K562 (cell line): ENCODE measurements at regions not wholly inside any gene's neighbourhood (a gene's known extent, or its start where the extent isn't known, plus 50 kb on each side); places are given as distances from the start of the nearest gene placed in this dataset.
A peak's percentile ranks its signal among the peaks of the same experiment; 100 is the strongest.

Experiments used
- ATAC-seq: fragments of 200-7000 bp; cut with Tn5 transposase; 3 replicates; pipeline ENCODE4 v1.9.1; 2020; ENCODE audit warnings: moderate library complexity
- BruUV-seq: library from RNA; stranded (reverse); fragments of 400-500 nt; replicated peaks from 2 replicates; lab custom pipeline; 2021; lab: Mats Ljungman, UMichigan
- CTCF ChIA-PET: fragments of 300-600 bp; formaldehyde crosslinking; extraction: SDS; loops from one replicate; lab custom pipeline; 2021; ENCODE audit warnings: low intra/inter-chr PET ratio; lab: Yijun Ruan, JAX
- POLR2A ChIA-PET: fragments of 300-600, 350-650 bp; sonication (Branson Sonifier 250); formaldehyde crosslinking; extraction: SDS; loops from one replicate; lab custom pipeline; 2021; ENCODE audit warnings: antibody characterized with exemption, inconsistent platforms; lab: Yijun Ruan, JAX
- DNase-seq, 4 experiments: peaks; one replicate each; pipeline versions ENCODE4 v3.0.0 to v3.0.0-alpha.2; 2011 to 2018; ENCODE audit warnings: low spot score in 3 of 4, mixed read lengths in 3 of 4; ENCODE audit errors: extremely low read depth in 1 of 4
- FAIRE-seq: peaks from 2 replicates; lab custom pipeline; 2011; peaks lifted over from hg19 to GRCh38; lab: Jason Lieb, UNC
- H2AFZ ChIP-seq: 2 replicates; pipeline ENCODE4 v1.6.0; 2011; ENCODE audit warnings: low read depth, low read length, control low read depth, inconsistent platforms
- H3K27ac ChIP-seq: fragments of 200-600 bp; 3 replicates; pipeline ENCODE4 v1.8.0; 2011; ENCODE audit warnings: low read depth, mild to moderate bottlenecking, control low read depth, inconsistent platforms, low read length, moderate library complexity, mixed read lengths; ENCODE audit errors: extremely low read depth
- H3K27me3 ChIP-seq, 2 experiments: fragments of 300-600 bp in 1 of 2; 2 replicates in 1 of 2; 3 replicates in 1 of 2; pipeline versions ENCODE4 v1.6.0 to v1.8.0; 2011; ENCODE audit warnings: inconsistent platforms in 2 of 2, low read length in 2 of 2, mild to moderate bottlenecking in 1 of 2, mixed read lengths in 1 of 2, moderate library complexity in 1 of 2; ENCODE audit not compliant: control insufficient read depth in 2 of 2, insufficient read depth in 2 of 2
- H3K36me3 ChIP-seq: fragments of 300-600 bp; 3 replicates; pipeline ENCODE4 v1.8.0; 2011; ENCODE audit warnings: mild to moderate bottlenecking, low read length, inconsistent platforms; ENCODE audit not compliant: control insufficient read depth, insufficient read depth
- H3K4me1 ChIP-seq, 2 experiments: fragments of 200-600 bp in 1 of 2; replicated peaks in 1 of 2; 2 replicates in 1 of 2; 3 replicates in 1 of 2; pipeline versions ENCODE4 v1.5.1 to v1.8.0; 2011; ENCODE audit warnings: inconsistent platforms in 2 of 2, low read length in 2 of 2, mild to moderate bottlenecking in 1 of 2, mixed read lengths in 1 of 2, moderate library complexity in 1 of 2; ENCODE audit not compliant: control insufficient read depth in 2 of 2, insufficient read depth in 2 of 2
- H3K4me2 ChIP-seq: 2 replicates; pipeline ENCODE4 v1.6.1; 2011; ENCODE audit warnings: low read length, control low read depth, inconsistent platforms, mixed read lengths; ENCODE audit not compliant: insufficient read depth
- H3K4me3 ChIP-seq: fragments of 200-600 bp; sonication (generic), shearing (Covaris generic); 2 replicates; pipeline ENCODE4 v1.5.1; 2016; ENCODE audit warnings: control low read depth, inconsistent platforms
- H3K79me2 ChIP-seq: fragments of 200-600 bp; 3 replicates; pipeline ENCODE4 v1.8.0; 2011; ENCODE audit warnings: low read length, inconsistent platforms; ENCODE audit not compliant: control insufficient read depth, insufficient read depth
- H3K9ac ChIP-seq, 2 experiments: 2 replicates each; pipeline versions ENCODE4 v1.6.0 to v1.6.1; 2011; ENCODE audit warnings: low read depth in 2 of 2, low read length in 2 of 2, control low read depth in 1 of 2, inconsistent platforms in 1 of 2, mild to moderate bottlenecking in 1 of 2, mixed read lengths in 1 of 2; ENCODE audit not compliant: insufficient read depth in 1 of 2
- H3K9me1 ChIP-seq: one replicate; pipeline ENCODE4 v1.6.0; 2011; ENCODE audit warnings: inconsistent platforms, mild to moderate bottlenecking, low read length, moderate library complexity; ENCODE audit not compliant: control insufficient read depth, insufficient read depth
- H3K9me3 ChIP-seq: replicated peaks from 2 replicates; pipeline ENCODE4 v1.5.1; 2011; ENCODE audit warnings: low read depth, low read length, inconsistent platforms; ENCODE audit not compliant: control insufficient read depth, insufficient read depth
- H4K20me1 ChIP-seq: replicated peaks from 2 replicates; pipeline ENCODE4 v1.6.1; 2011; ENCODE audit warnings: low read length, inconsistent platforms, mixed read lengths; ENCODE audit not compliant: control insufficient read depth, insufficient read depth
- CCNT2 ChIP-seq: IDR thresholded peaks from 2 replicates; pipeline ENCODE4 v1.6.1; 2011; ENCODE audit warnings: borderline replicate concordance, low read depth, mild to moderate bottlenecking, moderate library complexity, mixed read lengths, low read length; ENCODE audit not compliant: insufficient read length; ENCODE audit errors: extremely low read depth
- DNMT1 ChIP-seq: fragments of 450-650 bp; IDR thresholded peaks from 2 replicates; pipeline ENCODE4 v1.6.1; 2016; ENCODE audit warnings: antibody characterized with exemption, mild to moderate bottlenecking
- FUS ChIP-seq: fragments of 200-400 bp; formaldehyde crosslinking; optimal IDR thresholded peaks from 2 replicates; pipeline ENCODE3; 2017; ENCODE audit warnings: low read depth, low read length
- HCFC1 ChIP-seq: IDR thresholded peaks from 2 replicates; pipeline ENCODE4 v1.6.1; 2012; ENCODE audit warnings: low read depth, low read length, improper control_type of control experiment
- HDGF ChIP-seq: fragments of 450-650 bp; IDR thresholded peaks from 2 replicates; pipeline ENCODE4 v1.6.1; 2016
- PHF20 ChIP-seq: fragments of 450-650 bp; IDR thresholded peaks from 2 replicates; pipeline ENCODE4 v1.6.1; 2018; ENCODE audit not compliant: partially characterized antibody
- ZNF740 ChIP-seq, 3 experiments: fragments of 200-800 bp in 1 of 3; sonication (Bioruptor generic) in 1 of 3; sonication (generic) in 1 of 3; formaldehyde crosslinking in 1 of 3; IDR thresholded peaks; 2 replicates each; pipeline versions ENCODE4 v1.6.1 to v1.8.0; 2016 to 2022; ENCODE audit warnings: mild to moderate bottlenecking in 2 of 3, missing compliant biosample characterization in 2 of 3, missing genetic modification characterization in 2 of 3, missing genetic modification reagents in 1 of 3
- WGBS: fragments of 100-300 bp; shearing (Covaris generic); methylation state at CpG from one replicate; pipeline ENCODE4 v1.1.6; 2016; ENCODE audit warnings: low coverage, mixed read lengths; ENCODE audit not compliant: insufficient coverage; ENCODE audit errors: missing lambda C conversion rate; 5-methylcytosine and 5-hydroxymethylcytosine counted together
- in situ Hi-C: fragments of 300-500 bp; cut with MboI; formaldehyde crosslinking; loops from 4 replicates; pipeline ENCODE4 v1.15.0; 2018; ENCODE audit warnings: inconsistent platforms, mixed read lengths
- intact Hi-C: fragments of 100-400 bp; cut with micrococcal nuclease; formaldehyde crosslinking; loops from 2 replicates; pipeline ENCODE4 v1.14.2; 2022

GRCh38 chr7:88664630-88665233, 94.8 kb upstream of the ZNF804B start:
- Histone ChIP-seq H4K20me1 (no peaks in the 10 kb centered on the region), H3K9me1 (no peaks in the 10 kb centered on the region), H3K4me2 (no peak overlapping the region), H3K9me3 (no peaks in the 10 kb centered on the region), H3K9ac (no peak overlapping the region), H3K36me3 (no peaks in the 10 kb centered on the region), H3K27ac (no peak overlapping the region), H3K27me3 (no peaks in the 10 kb centered on the region), H3K79me2 (no peaks in the 10 kb centered on the region), H3K4me3 (no peak overlapping the region), H3K4me1 (no peaks in the 10 kb centered on the region; a peak in 1 of 5 replicates), H2AFZ (peak overlapping the region; percentile 36; the same call in 1 of the 2 replicates)
- no peak for DNase-seq
- TF ChIP-seq PHF20: no peak
- no peak for TF ChIP-seq HCFC1
- TF ChIP-seq ZNF740 (CRISPR knock-in tag; IDR thresholded peaks at IDR 0.05): no peak
- no peak for TF ChIP-seq ZNF740 (tag; IDR thresholded peaks at IDR 0.05)
- TF ChIP-seq DNMT1: no peak
- no peak for TF ChIP-seq CCNT2
- no peak for TF ChIP-seq FUS
- no peak for TF ChIP-seq HDGF
- intact Hi-C loops: no loop called here
- WGBS: 48% methylated on average over 1 of the region's 1 CpG
- FAIRE-seq: no peak
- POLR2A ChIA-PET: interaction anchor here (0.6 to 1.2 kb wide), 3 partner anchors 10 to 217 kb away, joined by 3 to 4 read pairs (median 3); no protein-coding TSS in a partner anchor
- peak; percentile 44 for ATAC-seq
- CTCF ChIA-PET: no interaction called here
- in situ Hi-C loops: no loop called here
- BruUV-seq: no TSS peak
